ENCODE measurements at regions not wholly inside any gene's neighbourhood (a gene's known extent, or its start where the extent isn't known, plus 50 kb on each side); places are given as distances from the start of the nearest gene placed in this dataset.

DNA sequence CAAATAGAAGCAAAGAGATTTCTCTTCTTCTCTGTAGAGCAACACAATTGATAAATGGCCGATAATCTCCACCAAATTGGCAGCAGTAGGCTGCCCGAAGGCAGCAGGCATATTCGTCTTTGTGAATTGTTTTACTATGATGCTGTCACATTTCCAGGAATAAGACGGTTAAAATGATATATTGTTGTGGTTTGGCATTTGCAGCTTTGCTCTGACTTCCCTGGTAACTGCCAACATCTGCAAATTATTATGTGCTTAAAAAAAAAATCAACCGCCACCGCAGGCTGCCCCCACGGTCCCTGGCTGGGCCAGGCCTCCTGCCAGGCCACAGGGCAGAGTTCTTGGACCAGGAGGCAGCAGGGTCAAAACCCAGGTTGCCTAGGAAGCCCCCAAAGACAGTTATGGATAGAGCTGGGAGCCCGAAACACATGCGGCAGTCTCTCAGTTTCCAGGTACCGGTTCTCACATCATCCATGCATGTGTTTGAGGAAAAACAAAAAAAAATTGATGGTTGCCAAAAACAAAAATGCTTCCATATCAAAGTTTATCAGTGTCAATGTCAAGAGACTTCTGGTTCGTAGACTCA, 179.3 kb downstream of the ETS2 start:
- no peak for DNase-seq (ENCODE audit: low spot score)

DNA sequence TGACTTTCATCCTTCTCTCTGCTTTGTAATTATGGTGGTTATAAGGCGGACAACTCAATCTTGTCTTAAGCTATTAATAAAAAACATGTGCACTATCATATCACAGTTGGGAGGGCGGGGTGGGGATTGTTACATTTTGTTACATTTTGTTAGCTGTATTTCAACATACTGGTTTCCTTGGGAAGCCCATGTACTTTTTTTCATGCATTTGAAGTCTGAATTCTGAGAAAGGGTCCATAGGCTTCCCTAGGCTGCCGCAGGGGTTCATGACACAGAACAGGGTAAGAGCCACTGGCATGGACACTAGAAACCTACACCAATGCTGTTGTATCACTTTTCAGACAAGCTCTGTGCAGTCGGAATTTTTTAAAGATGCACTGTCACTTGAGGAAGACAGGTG, 178.8 kb downstream of the ETS2 start:
- no peak for DNase-seq (ENCODE audit: low spot score)

DNA sequence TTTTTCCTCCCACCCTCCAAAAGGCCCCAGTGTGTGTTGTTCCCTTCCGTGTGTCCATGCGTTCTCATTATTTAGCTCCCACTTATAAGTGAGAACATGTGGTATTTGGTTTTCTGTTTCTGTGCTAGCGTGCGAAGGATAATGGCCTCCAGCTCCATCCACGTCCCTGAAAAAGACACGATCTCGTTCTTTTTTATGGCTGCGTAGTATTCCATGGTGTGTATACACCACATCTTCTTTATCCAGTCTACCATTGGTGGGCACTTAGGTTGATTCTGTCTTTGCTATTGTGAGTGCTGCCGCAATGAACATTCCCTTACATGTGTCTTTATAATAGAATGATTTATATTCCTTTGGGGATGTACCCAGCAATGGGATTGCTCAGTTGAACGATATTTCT, 177.8 kb downstream of the ETS2 start:
- DNase-seq (ENCODE audit: low spot score): no peak

DNA sequence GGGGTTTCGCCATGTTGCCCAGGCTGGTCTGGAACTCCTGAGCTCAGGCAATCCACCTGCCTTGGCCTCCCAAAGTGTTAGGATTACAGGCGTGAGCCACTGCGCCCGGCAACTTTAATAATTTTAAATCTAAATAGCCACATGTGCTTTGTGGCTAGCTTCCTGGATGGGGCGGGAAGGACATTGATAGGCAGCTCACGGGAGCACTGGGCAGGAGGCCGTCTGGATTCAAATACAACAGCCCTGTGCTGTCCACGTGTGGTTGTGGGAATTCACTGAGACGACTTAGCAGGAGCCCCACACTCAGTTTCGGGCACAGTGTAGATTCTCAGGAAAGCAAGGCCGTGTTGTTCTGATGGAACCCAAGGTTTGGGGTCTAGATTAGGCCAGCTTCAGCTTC, 177.1 kb downstream of the ETS2 start:
- no peak for DNase-seq (ENCODE audit: low spot score)

DNA sequence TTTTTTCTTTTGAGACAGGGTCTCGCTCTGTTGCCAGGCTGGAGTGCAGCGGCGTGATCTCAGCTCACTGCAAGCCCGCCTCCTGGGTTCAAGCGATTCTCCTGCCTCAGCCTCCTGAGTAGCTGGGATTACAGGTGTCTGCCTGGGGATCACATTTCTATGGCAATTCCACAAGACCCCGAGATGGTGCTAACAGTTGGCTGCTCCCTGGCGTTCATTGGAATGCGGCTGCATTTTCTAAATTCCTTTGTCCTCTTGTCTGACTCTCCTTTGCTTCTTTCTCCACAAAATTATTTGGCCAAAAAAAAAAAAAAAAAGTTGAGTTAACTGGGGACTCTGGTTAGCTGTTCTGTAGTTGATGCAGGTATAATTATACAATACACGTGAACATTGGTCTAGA, 176.4 kb downstream of the ETS2 start:
- DNase-seq (ENCODE audit: low spot score): no peak

DNA sequence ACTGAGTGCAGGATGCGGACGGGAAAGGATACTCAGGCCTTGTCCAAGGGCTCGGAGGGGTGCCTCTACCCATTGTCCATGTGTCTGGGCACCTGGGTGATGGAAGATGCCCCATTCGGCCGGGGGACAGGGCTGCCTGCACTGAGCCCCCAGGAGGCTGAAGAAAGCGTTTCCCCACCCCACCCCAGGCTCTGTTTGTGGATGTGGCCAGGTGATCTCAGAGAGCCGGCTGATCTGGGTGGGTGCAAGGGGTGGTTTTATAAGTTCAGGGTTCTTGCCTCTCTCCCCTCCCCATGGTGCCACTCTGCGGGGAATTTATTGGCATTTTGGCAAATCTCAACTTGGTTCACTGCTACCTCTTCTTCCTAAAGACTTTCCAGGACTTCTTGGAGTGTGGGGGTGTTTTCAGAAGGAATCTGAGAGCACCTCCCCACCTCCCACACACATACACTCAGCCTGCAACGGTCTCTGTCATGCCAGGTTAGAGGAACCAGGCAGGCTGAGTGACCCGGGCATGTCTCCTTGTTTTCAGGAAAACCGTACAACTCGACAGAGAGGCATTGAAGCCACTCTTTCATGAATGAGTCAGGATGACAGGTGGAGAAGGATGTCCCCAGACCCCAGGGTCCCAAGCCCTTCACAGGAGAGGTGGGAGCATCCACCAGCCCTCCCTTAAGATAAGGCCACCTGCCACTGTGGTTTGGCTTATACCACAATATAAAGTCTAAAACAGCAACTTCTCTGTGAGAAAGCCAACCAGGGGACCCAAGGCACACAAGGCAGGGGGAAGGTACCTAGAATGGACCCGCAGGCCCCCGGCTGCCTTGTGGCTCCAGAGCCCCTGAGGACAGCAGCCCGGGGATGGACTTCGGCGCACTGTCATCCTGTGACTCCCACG, 174.9 kb downstream of the ETS2 start:
- no peak for DNase-seq (ENCODE audit: low spot score)

DNA sequence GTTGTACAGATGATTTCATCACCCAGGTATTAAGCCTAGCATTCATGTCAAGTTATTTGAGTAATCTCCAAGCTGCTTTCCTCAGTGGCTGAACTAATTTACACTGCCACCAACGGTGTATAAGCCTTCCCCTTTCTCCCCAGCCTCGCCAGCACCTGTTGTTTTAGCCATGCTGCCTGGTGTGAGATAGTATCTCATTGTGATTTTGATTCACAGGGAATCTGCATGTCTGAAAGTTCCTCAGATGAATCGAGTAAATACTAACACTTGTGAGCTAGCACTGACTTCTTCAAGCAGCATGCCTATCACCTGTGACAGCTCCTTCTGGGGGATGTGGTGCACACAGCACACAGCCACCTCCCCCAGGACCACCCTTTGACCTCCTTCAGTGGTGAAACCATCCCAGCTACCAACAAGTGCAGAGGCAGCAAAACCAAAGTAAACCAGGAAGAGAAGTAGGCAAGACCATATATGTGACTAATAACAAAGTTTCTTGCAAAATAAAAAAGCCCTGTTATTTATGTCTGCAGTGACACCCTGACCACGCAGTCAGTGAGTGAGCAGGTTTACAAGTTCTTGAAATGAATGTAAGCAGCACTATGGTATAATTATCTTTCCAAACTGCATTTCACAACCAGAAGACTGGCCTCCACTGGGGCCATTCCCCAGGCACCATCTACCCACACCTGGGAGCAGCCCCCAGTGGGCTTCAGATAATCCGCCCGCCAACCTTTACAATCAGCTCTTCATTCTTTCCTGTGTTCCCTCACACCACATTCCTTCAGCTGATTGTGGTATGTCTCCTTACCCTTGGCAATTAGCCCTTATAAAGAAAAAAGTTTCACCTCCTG, 173.8 kb downstream of the ETS2 start:
- no peak for DNase-seq (ENCODE audit: low spot score)

DNA sequence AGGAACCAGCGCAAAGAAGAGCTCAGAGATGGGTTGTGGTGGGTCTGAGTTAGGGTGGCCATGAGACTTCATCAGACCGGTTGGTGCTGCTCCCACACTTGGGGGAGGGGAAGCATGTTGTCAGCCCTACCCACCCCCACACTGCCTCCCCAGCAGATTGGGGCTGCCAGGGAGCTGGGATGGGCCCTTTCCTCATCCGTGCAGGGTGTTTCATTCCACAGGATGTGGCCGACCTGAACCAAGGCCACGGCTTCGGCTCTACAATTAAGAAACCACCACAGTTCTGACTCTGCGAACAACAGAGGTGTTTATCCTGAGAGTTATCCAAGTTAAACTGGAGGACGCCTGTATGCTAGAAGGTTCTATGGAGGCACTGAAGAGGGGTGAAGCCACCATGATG, 171.2 kb downstream of the ETS2 start:
- DNase-seq (ENCODE audit: low spot score): no peak

DNA sequence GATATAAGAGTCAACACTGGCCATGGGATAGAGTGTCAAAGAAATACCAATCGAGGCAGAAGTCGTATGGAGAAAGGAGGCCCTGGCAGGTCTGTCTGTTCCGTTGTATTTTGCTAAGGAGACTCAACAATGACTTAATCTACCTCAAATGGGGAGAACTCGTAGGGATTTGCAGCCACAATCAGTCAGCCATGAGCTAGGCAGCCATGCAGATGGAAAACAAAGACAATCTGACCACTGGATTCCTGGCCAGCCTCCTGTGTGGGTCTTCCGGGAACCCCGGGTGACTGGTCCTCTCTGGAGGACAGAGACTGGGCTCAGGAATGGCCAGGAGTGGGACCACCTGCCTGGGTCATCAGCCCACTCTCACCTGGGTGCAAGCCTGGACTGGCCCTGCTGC, 167.8 kb downstream of the ETS2 start:
- no peak for DNase-seq (ENCODE audit: low spot score)

DNA sequence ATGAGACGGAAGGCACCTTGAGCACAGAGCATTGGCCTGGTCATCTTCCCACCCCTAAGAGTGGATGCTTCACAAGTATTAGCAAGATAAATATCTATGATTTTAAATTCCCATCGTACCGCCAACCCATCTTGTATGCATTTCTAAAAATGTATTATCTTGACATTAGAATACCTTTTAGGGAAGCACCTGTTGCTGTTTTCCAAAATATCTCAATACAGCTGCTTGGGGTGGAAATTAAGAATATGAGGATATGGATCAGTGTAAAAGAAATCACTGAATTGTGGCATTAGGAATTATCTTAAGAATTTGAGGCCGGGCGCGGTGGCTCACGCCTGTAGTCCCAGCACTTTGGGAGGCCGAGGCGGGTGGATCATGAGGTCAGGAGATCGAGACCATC, 166.3 kb downstream of the ETS2 start:
- no peak for DNase-seq (ENCODE audit: low spot score)

DNA sequence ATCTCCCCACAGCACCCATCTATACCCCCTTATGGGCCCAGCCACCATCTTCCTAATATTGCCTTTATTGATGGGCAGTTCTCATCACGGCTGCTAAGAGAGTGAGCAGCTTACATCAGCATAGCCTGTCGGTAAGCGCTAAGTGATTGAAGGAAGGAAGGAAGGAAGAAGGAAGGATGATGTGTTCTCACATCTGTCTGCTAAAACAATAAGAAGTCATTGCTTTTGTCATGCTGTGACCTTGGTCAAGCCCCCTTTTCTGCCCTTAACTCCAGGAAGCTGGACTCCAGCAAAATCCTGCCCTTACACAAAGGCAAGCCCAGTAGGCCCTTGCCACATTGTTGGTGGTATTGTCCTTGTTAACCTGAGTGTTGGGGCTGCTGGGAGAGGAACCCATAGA, 165.0 kb downstream of the ETS2 start:
- DNase-seq (ENCODE audit: low spot score): no peak

DNA sequence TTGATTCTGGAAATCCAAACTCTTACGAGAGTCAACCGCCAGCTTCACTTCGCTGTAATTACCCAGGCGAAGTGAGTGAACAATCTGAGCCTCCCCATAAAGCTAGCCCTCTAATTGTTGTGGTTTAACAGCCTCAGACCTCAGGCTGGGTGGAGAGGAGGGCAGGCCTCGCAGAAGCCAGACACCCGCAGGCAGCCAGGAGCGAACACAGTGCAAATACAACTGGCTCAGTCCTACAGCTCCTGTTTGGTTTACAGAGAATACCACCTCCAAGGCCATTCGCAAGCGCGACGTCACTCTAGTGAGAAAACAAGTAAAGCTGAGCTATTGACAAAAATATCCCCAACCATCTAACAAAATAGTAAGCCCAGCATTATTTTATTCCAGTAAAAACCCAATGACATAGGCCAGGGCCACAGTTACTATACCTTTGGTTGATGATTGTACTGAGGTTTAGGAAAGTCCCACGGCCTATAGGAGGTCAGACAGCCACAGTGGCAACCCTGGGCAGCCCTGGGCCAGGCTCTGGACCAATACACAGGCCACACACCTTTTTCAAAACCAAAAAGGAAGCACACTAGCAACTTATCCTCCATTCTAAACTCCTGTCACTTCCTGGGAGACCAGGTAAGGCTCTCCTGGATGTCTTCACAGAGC, 163.3 kb downstream of the ETS2 start:
- DNase-seq (ENCODE audit: low spot score): no peak

DNA sequence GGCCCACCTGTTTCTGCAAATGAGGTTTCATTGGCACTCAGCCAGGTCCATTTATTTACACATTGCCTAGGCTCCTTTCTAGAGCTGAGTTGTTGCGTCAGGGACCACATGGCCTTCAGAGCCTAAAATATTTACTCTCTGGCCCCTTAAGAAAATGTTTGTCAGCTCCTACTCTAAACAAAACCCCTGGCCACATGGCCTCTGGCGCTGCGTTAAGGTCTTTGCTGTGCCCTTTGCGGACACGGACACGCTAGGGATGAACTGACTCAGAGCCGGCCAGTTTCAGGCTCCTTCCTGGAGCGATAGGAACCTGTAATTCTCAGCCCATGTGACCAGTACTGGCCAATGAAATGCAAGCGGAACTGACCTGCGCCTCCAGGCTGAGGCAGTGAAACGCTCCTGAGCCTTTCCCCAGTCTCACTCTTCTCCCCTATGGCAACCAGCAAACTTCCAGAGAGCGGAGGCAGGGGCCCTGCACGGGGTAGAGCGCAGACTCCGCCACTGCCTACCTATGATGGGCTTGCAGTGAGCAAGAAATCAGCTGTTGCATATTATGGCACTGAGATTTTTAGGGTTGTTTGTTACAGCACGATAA, 160.3 kb downstream of the ETS2 start:
- peak; percentile 91 for DNase-seq (ENCODE audit: low spot score)

DNA sequence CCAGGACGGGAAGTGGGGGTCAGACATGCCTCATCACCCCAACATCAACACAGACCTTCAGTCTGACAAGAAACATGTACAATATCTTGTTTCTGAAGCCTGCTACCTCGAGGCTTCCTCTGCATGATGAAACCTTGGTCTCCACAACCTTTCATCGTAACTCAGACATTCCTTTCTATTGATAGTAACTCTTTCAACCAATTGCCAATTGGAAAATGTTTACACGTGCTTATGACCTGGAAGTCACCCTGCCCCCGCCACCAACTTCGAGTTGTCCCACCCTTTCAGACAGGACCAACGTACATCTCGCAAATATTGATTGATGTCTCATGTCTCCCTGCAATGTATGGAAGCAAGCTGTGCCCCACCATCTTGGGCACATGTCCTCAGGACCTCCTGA, 159.5 kb downstream of the ETS2 start:
- DNase-seq (ENCODE audit: low spot score): no peak

DNA sequence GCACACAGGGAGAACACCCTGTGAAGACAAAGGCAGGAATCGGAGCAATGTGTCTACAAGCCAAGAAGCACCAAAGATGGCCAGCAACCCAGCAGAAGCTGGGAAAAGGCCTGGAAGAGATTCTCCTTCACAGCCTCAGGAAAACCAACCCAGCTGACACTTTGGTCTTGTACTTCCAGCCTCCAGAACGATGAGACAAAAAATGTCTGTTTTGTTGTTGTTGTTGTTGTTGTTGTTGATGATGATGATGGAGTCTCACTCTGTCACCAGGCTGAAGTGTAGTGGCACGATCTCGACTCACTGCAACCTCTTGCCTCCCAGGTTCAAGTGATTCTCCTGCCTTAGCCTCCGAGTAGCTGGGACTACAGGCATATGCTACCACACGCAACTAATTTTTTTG, 157.3 kb downstream of the ETS2 start:
- DNase-seq (ENCODE audit: low spot score): no peak

DNA sequence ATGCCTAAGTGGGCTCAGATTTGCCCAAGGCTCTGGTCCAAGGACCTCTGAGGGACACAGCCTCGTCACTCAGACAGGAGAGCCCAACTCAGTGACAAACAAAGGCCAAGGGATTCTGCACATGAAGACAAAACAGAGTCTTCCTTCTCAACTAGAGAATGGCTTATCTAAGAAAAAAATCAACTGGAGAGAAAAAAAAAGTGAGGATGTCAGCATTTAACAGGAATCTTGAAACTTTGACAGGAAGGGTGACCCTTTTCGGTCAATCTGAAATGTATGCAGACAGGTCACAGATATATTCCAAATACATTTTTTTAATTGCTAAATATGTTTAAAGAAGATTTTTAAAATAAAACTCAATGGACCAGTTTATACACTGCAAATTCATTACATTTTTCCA, 154.5 kb downstream of the ETS2 start:
- no peak for DNase-seq (ENCODE audit: low spot score)

DNA sequence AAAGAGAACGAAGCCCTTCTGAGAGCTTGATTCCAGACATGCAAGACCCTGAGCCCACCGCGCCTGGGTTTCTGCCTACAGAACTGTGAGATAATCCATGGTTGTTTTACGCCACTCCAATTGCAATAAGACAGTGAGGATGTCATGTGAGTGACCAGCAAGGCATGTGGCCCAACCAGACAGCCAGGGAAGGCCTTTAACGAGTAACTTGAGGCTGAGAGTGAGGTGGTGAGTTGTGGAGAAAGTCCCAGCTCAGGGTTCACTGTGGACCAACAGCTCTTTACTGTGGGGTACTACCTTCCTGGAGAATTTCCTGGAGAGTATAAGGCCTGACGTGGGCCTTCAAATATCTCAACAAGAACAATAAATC, 153.9 kb downstream of the ETS2 start:
- no peak for DNase-seq (ENCODE audit: low spot score)

DNA sequence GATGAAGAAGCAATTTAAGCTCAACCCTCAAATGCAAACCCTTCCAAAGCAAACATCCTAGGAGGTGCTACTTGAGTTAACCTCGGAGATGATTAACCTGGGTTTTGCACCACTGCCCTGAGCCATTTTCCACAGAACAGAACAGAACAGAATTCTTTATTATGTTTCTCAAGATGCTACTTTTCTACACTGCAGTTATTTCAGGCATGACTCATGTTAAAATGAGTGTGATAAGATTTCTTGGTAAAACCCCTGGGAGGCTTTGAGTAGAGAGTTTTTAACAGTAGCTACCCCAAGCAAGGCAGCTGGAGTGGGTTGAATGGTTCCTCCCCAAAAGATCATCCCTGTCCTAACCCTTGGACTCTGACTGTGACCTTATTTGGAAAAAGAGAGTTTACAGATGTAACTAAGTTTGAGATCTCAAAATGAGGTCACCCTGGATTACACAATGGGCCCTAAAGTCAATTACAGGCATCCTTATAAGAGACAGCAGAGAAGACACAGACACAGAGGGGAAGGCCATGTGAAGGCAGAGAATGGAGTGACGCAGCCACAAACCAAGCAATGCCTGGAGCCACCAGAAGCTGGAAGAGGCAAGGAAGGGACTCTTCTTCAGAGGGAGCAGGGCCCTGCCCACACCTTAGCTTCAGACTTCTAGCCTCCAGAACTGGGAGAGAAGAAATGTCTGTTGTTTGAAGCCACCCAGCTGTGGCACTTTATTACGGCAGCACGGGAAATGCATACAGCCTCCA, 153.4 kb downstream of the ETS2 start:
- no peak for DNase-seq (ENCODE audit: low spot score)

DNA sequence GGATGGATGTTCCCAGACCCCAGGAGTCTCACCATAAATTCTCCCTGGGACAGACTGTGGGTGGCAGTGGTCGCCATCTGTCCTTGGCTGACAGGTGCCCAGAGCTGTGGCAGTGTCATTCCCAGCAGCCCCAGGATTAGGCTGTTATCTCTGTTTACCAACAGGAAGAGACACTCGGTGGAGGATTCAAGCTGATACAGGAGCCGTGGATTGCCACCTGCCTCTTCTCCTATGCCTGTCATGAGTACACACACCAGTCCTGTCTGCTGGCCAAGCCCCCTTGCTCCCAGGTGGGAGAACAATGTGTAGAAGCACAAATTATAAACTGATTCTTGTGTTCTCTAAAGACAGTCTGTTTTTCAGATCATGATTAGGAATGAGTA, 152.6 kb downstream of the ETS2 start:
- DNase-seq (ENCODE audit: low spot score): no peak

DNA sequence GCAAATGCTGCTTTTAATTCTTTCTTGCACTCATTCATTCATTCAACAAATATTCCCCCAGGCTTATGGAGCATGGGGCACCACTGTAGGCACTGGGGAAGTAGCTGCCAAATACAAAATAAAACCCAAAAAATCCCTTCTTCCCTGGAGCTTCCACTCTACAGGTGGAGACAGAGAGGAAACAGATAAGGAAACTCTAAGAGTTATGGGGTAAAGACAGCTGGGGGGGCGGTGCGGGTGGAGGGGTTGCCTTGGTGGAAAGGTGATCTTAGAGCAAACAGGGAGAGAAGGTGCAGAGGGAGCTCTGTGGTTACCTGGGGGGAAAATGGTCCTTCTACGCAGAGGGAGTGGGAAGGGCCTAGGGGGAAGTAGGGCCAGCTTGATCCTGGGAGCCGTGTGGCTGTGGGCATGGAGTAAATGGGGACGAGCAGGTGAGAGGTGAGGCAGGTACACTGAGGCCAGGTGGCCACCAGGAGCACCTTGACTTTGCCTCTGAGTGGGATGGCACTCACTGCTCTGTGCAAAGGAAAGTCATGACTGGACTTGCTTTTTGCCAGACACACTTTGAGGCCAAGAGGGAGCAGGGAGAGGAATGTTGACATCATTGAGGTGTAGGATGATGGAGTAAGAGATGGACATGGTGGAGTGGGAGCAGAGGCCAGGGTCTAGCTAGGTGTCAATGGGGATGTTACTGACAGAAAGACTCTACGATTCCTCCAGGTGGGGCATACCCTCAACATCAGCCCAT, 152.0 kb downstream of the ETS2 start:
- no peak for DNase-seq (ENCODE audit: low spot score)

Data from LoVo (cell line).